DOHH2 (cell line): ENCODE measurements at regions not wholly inside any gene's neighbourhood (a gene's known extent, or its start where the extent isn't known, plus 50 kb on each side); places are given as distances from the start of the nearest gene placed in this dataset.

Experiments
- CTCF ChIP-seq: fragments of 200-600 bp; sonication (generic); IDR thresholded peaks from one replicate; pipeline ENCODE4 v1.5.1; 2014; ENCODE audit warnings: antibody characterized with exemption, mild to moderate bottlenecking, low read depth, low read length; ENCODE audit not compliant: poor library complexity, severe bottlenecking
- EZH2phosphoT487 ChIP-seq: fragments of 200-600 bp; sonication (generic); IDR thresholded peaks from 2 replicates; pipeline ENCODE4 v1.6.1; 2017; ENCODE audit warnings: borderline replicate concordance, mild to moderate bottlenecking, antibody characterized with exemption, low read length, moderate library complexity, mixed read lengths

- no peak for TF ChIP-seq EZH2phosphoT487
- no peak for TF ChIP-seq CTCF
Measured at GRCh38 chr7:113314594-113314993, 196.2 kb upstream of the SMIM30 start.
